ENCODE measurements at regions not wholly inside any gene's neighbourhood (a gene's known extent, or its start where the extent isn't known, plus 50 kb on each side); places are given as distances from the start of the nearest gene placed in this dataset.
"Not testable (repeated sequence)": the region's sequence is repeated elsewhere in the genome, so short reads cannot be mapped to it uniquely, and the experiment has no call there.

- not testable (repeated sequence) for H3K27me3 ChIP-seq (ENCODE audit: control insufficient read depth in 1 of 2, insufficient read depth in 2 of 2, low read length in 2 of 2); H3K4me1 ChIP-seq (ENCODE audit: insufficient read depth, low read length); H3K27ac ChIP-seq (ENCODE audit: low read depth, low read length); H3K4me3 ChIP-seq (ENCODE audit: low read depth in 1 of 2, low read length in 2 of 2); H3K9ac ChIP-seq (ENCODE audit: low read length); H3K36me3 ChIP-seq (ENCODE audit: insufficient read depth, low read length); H3K9me3 ChIP-seq (ENCODE audit: low read length)
Observed at GRCh38 chr14:71567499-71568133, 364.6 kb upstream of the RGS6 start.

GRCh38 chr14:71574976-71575375, 357.3 kb upstream of the RGS6 start:
- H3K4me3 ChIP-seq (ENCODE audit: low read depth in 1 of 2, low read length in 2 of 2), result no peak overlapping the region
- H3K27ac ChIP-seq (ENCODE audit: low read depth, low read length), result no peak overlapping the region
- H3K4me1 ChIP-seq (ENCODE audit: insufficient read depth, low read length), result peaks cover 10% of the 10 kb centered on the region
- no peaks in the 10 kb centered on the region for H3K27me3 ChIP-seq (ENCODE audit: control insufficient read depth in 1 of 2, insufficient read depth in 2 of 2, low read length in 2 of 2)
- no peaks in the 10 kb centered on the region for H3K9me3 ChIP-seq (ENCODE audit: low read length)
- no peak overlapping the region for H3K9ac ChIP-seq (ENCODE audit: low read length)
- H3K36me3 ChIP-seq (ENCODE audit: insufficient read depth, low read length), result no peaks in the 10 kb centered on the region

GRCh38 chr14:71576472-71576871, 355.8 kb upstream of the RGS6 start:
- no peaks in the 10 kb centered on the region for H3K9me3 ChIP-seq (ENCODE audit: low read length)
- no peak overlapping the region for H3K4me3 ChIP-seq (ENCODE audit: low read depth in 1 of 2, low read length in 2 of 2)
- H3K36me3 ChIP-seq (ENCODE audit: insufficient read depth, low read length), result no peaks in the 10 kb centered on the region
- no peak overlapping the region for H3K9ac ChIP-seq (ENCODE audit: low read length)
- H3K27ac ChIP-seq (ENCODE audit: low read depth, low read length), result no peak overlapping the region
- H3K27me3 ChIP-seq (ENCODE audit: control insufficient read depth in 1 of 2, insufficient read depth in 2 of 2, low read length in 2 of 2), result no peaks in the 10 kb centered on the region
- peaks cover 10% of the 10 kb centered on the region for H3K4me1 ChIP-seq (ENCODE audit: insufficient read depth, low read length)

- H3K27ac ChIP-seq (ENCODE audit: low read depth, low read length), result no peak overlapping the region
- H3K36me3 ChIP-seq (ENCODE audit: insufficient read depth, low read length), result no peaks in the 10 kb centered on the region
Observed at GRCh38 chr14:71579331-71579730, 352.9 kb upstream of the RGS6 start.

GRCh38 chr14:71582705-71583104, 349.5 kb upstream of the RGS6 start:
- H3K4me3 ChIP-seq (ENCODE audit: low read depth in 1 of 2, low read length in 2 of 2), result no peak overlapping the region
- no peak overlapping the region for H3K27ac ChIP-seq (ENCODE audit: low read depth, low read length)
- peaks cover 34% of the 10 kb centered on the region for H3K4me1 ChIP-seq (ENCODE audit: insufficient read depth, low read length)
- no peaks in the 10 kb centered on the region for H3K9me3 ChIP-seq (ENCODE audit: low read length)
- H3K9ac ChIP-seq (ENCODE audit: low read length), result no peak overlapping the region
- H3K36me3 ChIP-seq (ENCODE audit: insufficient read depth, low read length), result no peaks in the 10 kb centered on the region
- no peaks in the 10 kb centered on the region for H3K27me3 ChIP-seq (ENCODE audit: control insufficient read depth in 1 of 2, insufficient read depth in 2 of 2, low read length in 2 of 2)

More at GRCh38 chr14:71579331-71579730, 352.9 kb upstream of the RGS6 start:
- Histone ChIP-seq H3K27me3 (ENCODE audit: control insufficient read depth in 1 of 2, insufficient read depth in 2 of 2, low read length in 2 of 2) (no peaks in the 10 kb centered on the region), H3K4me1 (ENCODE audit: insufficient read depth, low read length) (peaks cover 28% of the 10 kb centered on the region), H3K9me3 (ENCODE audit: low read length) (no peaks in the 10 kb centered on the region), H3K4me3 (ENCODE audit: low read depth in 1 of 2, low read length in 2 of 2) (no peak overlapping the region), H3K9ac (ENCODE audit: low read length) (no peak overlapping the region)

- H3K27me3 ChIP-seq (ENCODE audit: control insufficient read depth in 1 of 2, insufficient read depth in 2 of 2, low read length in 2 of 2), result no peaks in the 10 kb centered on the region
- no peak overlapping the region for H3K4me3 ChIP-seq (ENCODE audit: low read depth in 1 of 2, low read length in 2 of 2)
- H3K9ac ChIP-seq (ENCODE audit: low read length), result no peak overlapping the region
- no peaks in the 10 kb centered on the region for H3K36me3 ChIP-seq (ENCODE audit: insufficient read depth, low read length)
- H3K9me3 ChIP-seq (ENCODE audit: low read length), result no peaks in the 10 kb centered on the region
- no peak overlapping the region for H3K27ac ChIP-seq (ENCODE audit: low read depth, low read length)
- H3K4me1 ChIP-seq (ENCODE audit: insufficient read depth, low read length), result peaks cover 34% of the 10 kb centered on the region
Observed at GRCh38 chr14:71583194-71583593, 349.0 kb upstream of the RGS6 start.

- Histone ChIP-seq H3K9ac (ENCODE audit: low read length) (no peak overlapping the region), H3K36me3 (ENCODE audit: insufficient read depth, low read length) (no peaks in the 10 kb centered on the region), H3K27ac (ENCODE audit: low read depth, low read length) (no peak overlapping the region), H3K4me3 (ENCODE audit: low read depth in 1 of 2, low read length in 2 of 2) (no peak overlapping the region), H3K4me1 (ENCODE audit: insufficient read depth, low read length) (peaks cover 34% of the 10 kb centered on the region), H3K27me3 (ENCODE audit: control insufficient read depth in 1 of 2, insufficient read depth in 2 of 2, low read length in 2 of 2) (no peaks in the 10 kb centered on the region), H3K9me3 (ENCODE audit: low read length) (no peaks in the 10 kb centered on the region)
Observed at GRCh38 chr14:71583705-71584104, 348.5 kb upstream of the RGS6 start.

GRCh38 chr14:71585361-71585760, 346.9 kb upstream of the RGS6 start:
- no peak overlapping the region for H3K27ac ChIP-seq (ENCODE audit: low read depth, low read length)
- no peak overlapping the region for H3K9ac ChIP-seq (ENCODE audit: low read length)
- H3K27me3 ChIP-seq (ENCODE audit: control insufficient read depth in 1 of 2, insufficient read depth in 2 of 2, low read length in 2 of 2), result no peaks in the 10 kb centered on the region
- H3K4me3 ChIP-seq (ENCODE audit: low read depth in 1 of 2, low read length in 2 of 2), result no peak overlapping the region
- no peaks in the 10 kb centered on the region for H3K36me3 ChIP-seq (ENCODE audit: insufficient read depth, low read length)
- peaks cover 34% of the 10 kb centered on the region for H3K4me1 ChIP-seq (ENCODE audit: insufficient read depth, low read length)
- no peaks in the 10 kb centered on the region for H3K9me3 ChIP-seq (ENCODE audit: low read length)

GRCh38 chr14:71586131-71586897, 345.9 kb upstream of the RGS6 start:
- Histone ChIP-seq H3K27ac (ENCODE audit: low read depth, low read length) (peak overlapping the region; percentile 9), H3K36me3 (ENCODE audit: insufficient read depth, low read length) (no peaks in the 10 kb centered on the region), H3K9me3 (ENCODE audit: low read length) (no peaks in the 10 kb centered on the region), H3K4me3 (ENCODE audit: low read depth in 1 of 2, low read length in 2 of 2) (peak overlapping the region in 1 of 2 donors; percentile 59), H3K4me1 (ENCODE audit: insufficient read depth, low read length) (peaks cover 34% of the 10 kb centered on the region), H3K27me3 (ENCODE audit: control insufficient read depth in 1 of 2, insufficient read depth in 2 of 2, low read length in 2 of 2) (no peaks in the 10 kb centered on the region), H3K9ac (ENCODE audit: low read length) (no peak overlapping the region)

- H3K4me3 ChIP-seq (ENCODE audit: low read depth in 1 of 2, low read length in 2 of 2), result no peak overlapping the region
Observed at GRCh38 chr14:71588028-71588427, 344.2 kb upstream of the RGS6 start.

GRCh38 chr14:71588576-71589215, 343.5 kb upstream of the RGS6 start:
- Histone ChIP-seq H3K4me3 (ENCODE audit: low read depth in 1 of 2, low read length in 2 of 2) (no peak overlapping the region), H3K36me3 (ENCODE audit: insufficient read depth, low read length) (no peaks in the 10 kb centered on the region), H3K27me3 (ENCODE audit: control insufficient read depth in 1 of 2, insufficient read depth in 2 of 2, low read length in 2 of 2) (no peaks in the 10 kb centered on the region), H3K9ac (ENCODE audit: low read length) (no peak overlapping the region), H3K4me1 (ENCODE audit: insufficient read depth, low read length) (peaks cover 18% of the 10 kb centered on the region), H3K27ac (ENCODE audit: low read depth, low read length) (no peak overlapping the region), H3K9me3 (ENCODE audit: low read length) (no peaks in the 10 kb centered on the region)

More at GRCh38 chr14:71588028-71588427, 344.2 kb upstream of the RGS6 start:
- no peaks in the 10 kb centered on the region for H3K9me3 ChIP-seq (ENCODE audit: low read length)
- no peak overlapping the region for H3K27ac ChIP-seq (ENCODE audit: low read depth, low read length)
- no peaks in the 10 kb centered on the region for H3K36me3 ChIP-seq (ENCODE audit: insufficient read depth, low read length)
- no peaks in the 10 kb centered on the region for H3K27me3 ChIP-seq (ENCODE audit: control insufficient read depth in 1 of 2, insufficient read depth in 2 of 2, low read length in 2 of 2)
- no peak overlapping the region for H3K9ac ChIP-seq (ENCODE audit: low read length)
- H3K4me1 ChIP-seq (ENCODE audit: insufficient read depth, low read length), result peaks cover 25% of the 10 kb centered on the region

Data from muscle layer of colon (tissue), 2 donors.